ENCODE measurements at regions not wholly inside any gene's neighbourhood (a gene's known extent, or its start where the extent isn't known, plus 50 kb on each side); places are given as distances from the start of the nearest gene placed in this dataset.

- no peak overlapping the region for H3K9ac ChIP-seq (ENCODE audit: low read depth, low read length)
- no peaks in the 10 kb centered on the region for H3K9me3 ChIP-seq (ENCODE audit: control insufficient read depth, insufficient read depth, low read length)
- H3K4me1 ChIP-seq (ENCODE audit: insufficient read depth, low read length): no peaks in the 10 kb centered on the region
- H3K36me3 ChIP-seq (ENCODE audit: insufficient read depth, low read length): no peaks in the 10 kb centered on the region
Observed at GRCh38 chr4:82181789-82182188, 192.0 kb downstream of the HNRNPD start.

- Histone ChIP-seq H3K9ac (ENCODE audit: low read depth, low read length) (no peak overlapping the region), H3K4me1 (ENCODE audit: insufficient read depth, low read length) (no peaks in the 10 kb centered on the region), H3K9me3 (ENCODE audit: control insufficient read depth, insufficient read depth, low read length) (no peaks in the 10 kb centered on the region), H3K36me3 (ENCODE audit: insufficient read depth, low read length) (no peaks in the 10 kb centered on the region)
Observed at GRCh38 chr4:82172186-82172585, 201.6 kb downstream of the HNRNPD start.

- Histone ChIP-seq H3K9me3 (ENCODE audit: control insufficient read depth, insufficient read depth, low read length) (no peaks in the 10 kb centered on the region), H3K4me1 (ENCODE audit: insufficient read depth, low read length) (no peaks in the 10 kb centered on the region), H3K9ac (ENCODE audit: low read depth, low read length) (no peak overlapping the region), H3K36me3 (ENCODE audit: insufficient read depth, low read length) (no peaks in the 10 kb centered on the region)
Observed at GRCh38 chr4:82171531-82172155, 202.1 kb downstream of the HNRNPD start.

GRCh38 chr4:82149750-82150149, 224.0 kb downstream of the HNRNPD start:
- H3K36me3 ChIP-seq (ENCODE audit: insufficient read depth, low read length): no peaks in the 10 kb centered on the region
- H3K9me3 ChIP-seq (ENCODE audit: control insufficient read depth, insufficient read depth, low read length): no peaks in the 10 kb centered on the region
- H3K9ac ChIP-seq (ENCODE audit: low read depth, low read length): no peak overlapping the region
- H3K4me1 ChIP-seq (ENCODE audit: insufficient read depth, low read length): no peaks in the 10 kb centered on the region

GRCh38 chr4:82145850-82146249, 227.9 kb downstream of the HNRNPD start:
- H3K4me1 ChIP-seq (ENCODE audit: insufficient read depth, low read length): no peaks in the 10 kb centered on the region
- H3K9ac ChIP-seq (ENCODE audit: low read depth, low read length): no peak overlapping the region
- no peaks in the 10 kb centered on the region for H3K36me3 ChIP-seq (ENCODE audit: insufficient read depth, low read length)
- H3K9me3 ChIP-seq (ENCODE audit: control insufficient read depth, insufficient read depth, low read length): no peaks in the 10 kb centered on the region

- H3K36me3 ChIP-seq (ENCODE audit: insufficient read depth, low read length): no peaks in the 10 kb centered on the region
- H3K4me1 ChIP-seq (ENCODE audit: insufficient read depth, low read length): no peaks in the 10 kb centered on the region
- no peaks in the 10 kb centered on the region for H3K9me3 ChIP-seq (ENCODE audit: control insufficient read depth, insufficient read depth, low read length)
- no peak overlapping the region for H3K9ac ChIP-seq (ENCODE audit: low read depth, low read length)
Observed at GRCh38 chr4:82140422-82140821, 233.4 kb downstream of the HNRNPD start.

- H3K9me3 ChIP-seq (ENCODE audit: control insufficient read depth, insufficient read depth, low read length): no peaks in the 10 kb centered on the region
- no peaks in the 10 kb centered on the region for H3K36me3 ChIP-seq (ENCODE audit: insufficient read depth, low read length)
- no peak overlapping the region for H3K9ac ChIP-seq (ENCODE audit: low read depth, low read length)
- H3K4me1 ChIP-seq (ENCODE audit: insufficient read depth, low read length): no peaks in the 10 kb centered on the region
Observed at GRCh38 chr4:82139287-82139686, 234.5 kb downstream of the HNRNPD start.

GRCh38 chr4:82138374-82138773, 235.4 kb downstream of the HNRNPD start:
- Histone ChIP-seq H3K9ac (ENCODE audit: low read depth, low read length) (no peak overlapping the region), H3K9me3 (ENCODE audit: control insufficient read depth, insufficient read depth, low read length) (no peaks in the 10 kb centered on the region), H3K4me1 (ENCODE audit: insufficient read depth, low read length) (no peaks in the 10 kb centered on the region), H3K36me3 (ENCODE audit: insufficient read depth, low read length) (no peaks in the 10 kb centered on the region)

GRCh38 chr4:82136161-82136801, 237.5 kb downstream of the HNRNPD start:
- no peaks in the 10 kb centered on the region for H3K36me3 ChIP-seq (ENCODE audit: insufficient read depth, low read length)
- no peaks in the 10 kb centered on the region for H3K9me3 ChIP-seq (ENCODE audit: control insufficient read depth, insufficient read depth, low read length)
- H3K9ac ChIP-seq (ENCODE audit: low read depth, low read length): no peak overlapping the region
- H3K4me1 ChIP-seq (ENCODE audit: insufficient read depth, low read length): no peaks in the 10 kb centered on the region

GRCh38 chr4:82128355-82128754, 245.4 kb downstream of the HNRNPD start:
- H3K9ac ChIP-seq (ENCODE audit: low read depth, low read length): no peak overlapping the region
- no peaks in the 10 kb centered on the region for H3K9me3 ChIP-seq (ENCODE audit: control insufficient read depth, insufficient read depth, low read length)
- peaks cover 4% of the 10 kb centered on the region; the same call in 1 of the 2 replicates for H3K4me1 ChIP-seq (ENCODE audit: insufficient read depth, low read length)
- H3K36me3 ChIP-seq (ENCODE audit: insufficient read depth, low read length): no peaks in the 10 kb centered on the region

- H3K36me3 ChIP-seq (ENCODE audit: insufficient read depth, low read length): no peaks in the 10 kb centered on the region
- no peak overlapping the region for H3K9ac ChIP-seq (ENCODE audit: low read depth, low read length)
- H3K9me3 ChIP-seq (ENCODE audit: control insufficient read depth, insufficient read depth, low read length): no peaks in the 10 kb centered on the region
- peaks cover 4% of the 10 kb centered on the region; the same call in 1 of the 2 replicates for H3K4me1 ChIP-seq (ENCODE audit: insufficient read depth, low read length)
Observed at GRCh38 chr4:82126512-82127040, 247.2 kb downstream of the HNRNPD start.

- Histone ChIP-seq H3K9ac (ENCODE audit: low read depth, low read length) (no peak overlapping the region), H3K4me1 (ENCODE audit: insufficient read depth, low read length) (peaks cover 4% of the 10 kb centered on the region; the same call in 1 of the 2 replicates), H3K36me3 (ENCODE audit: insufficient read depth, low read length) (no peaks in the 10 kb centered on the region), H3K9me3 (ENCODE audit: control insufficient read depth, insufficient read depth, low read length) (no peaks in the 10 kb centered on the region)
Observed at GRCh38 chr4:82125787-82126297, 247.9 kb downstream of the HNRNPD start.

GRCh38 chr4:82124932-82125786, 248.6 kb downstream of the HNRNPD start:
- no peaks in the 10 kb centered on the region for H3K9me3 ChIP-seq (ENCODE audit: control insufficient read depth, insufficient read depth, low read length)
- H3K9ac ChIP-seq (ENCODE audit: low read depth, low read length): no peak overlapping the region
- H3K36me3 ChIP-seq (ENCODE audit: insufficient read depth, low read length): no peaks in the 10 kb centered on the region
- peaks cover 4% of the 10 kb centered on the region; the same call in 1 of the 2 replicates for H3K4me1 ChIP-seq (ENCODE audit: insufficient read depth, low read length)

- Histone ChIP-seq H3K9ac (ENCODE audit: low read depth, low read length) (no peak overlapping the region), H3K9me3 (ENCODE audit: control insufficient read depth, insufficient read depth, low read length) (no peaks in the 10 kb centered on the region), H3K36me3 (ENCODE audit: insufficient read depth, low read length) (no peaks in the 10 kb centered on the region), H3K4me1 (ENCODE audit: insufficient read depth, low read length) (peaks cover 4% of the 10 kb centered on the region; the same call in 1 of the 2 replicates)
Observed at GRCh38 chr4:82124365-82124764, 249.4 kb downstream of the HNRNPD start.
